Breast epithelium (tissue), 3 donors: ENCODE measurements at regions not wholly inside any gene's neighbourhood (a gene's known extent, or its start where the extent isn't known, plus 50 kb on each side); places are given as distances from the start of the nearest gene placed in this dataset.

Experiments used
- POLR2A ChIP-seq: fragments of 450-650 bp; IDR thresholded peaks from one replicate; pipeline ENCODE4 v1.6.1; 2016; ENCODE audit warnings: antibody characterized with exemption, mild to moderate bottlenecking, moderate library complexity
- TF ChIP-seq, protein P1 (sequence below), 3 donors: fragments of 450-650 bp; IDR thresholded peaks; one replicate each; pipeline ENCODE4 v1.5.1; 2016 to 2017; ENCODE audit warnings: antibody characterized with exemption in 3 of 3, mild to moderate bottlenecking in 3 of 3, moderate library complexity in 3 of 3

DNA sequence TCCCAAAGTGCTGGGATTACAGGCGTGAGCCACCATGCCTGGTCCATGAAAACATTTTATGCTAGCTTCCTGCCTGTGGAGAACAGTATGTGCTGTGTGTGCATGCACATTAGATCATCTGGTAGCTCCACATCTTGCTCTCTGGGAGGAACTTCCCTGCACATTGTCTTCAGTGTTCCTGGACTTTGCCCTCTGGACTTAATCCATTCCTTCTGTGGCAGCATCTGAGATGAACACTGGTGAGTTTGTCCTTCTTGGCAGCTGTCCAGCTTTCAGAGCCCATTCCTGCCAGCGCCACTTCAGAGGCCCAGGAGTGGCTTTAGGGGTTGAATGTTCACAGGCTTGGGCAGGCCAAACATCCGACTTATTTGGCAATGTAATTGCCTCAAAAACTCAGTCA is 65.2 kb downstream of the POU3F3 start:
- TF ChIP-seq, protein P1, sequence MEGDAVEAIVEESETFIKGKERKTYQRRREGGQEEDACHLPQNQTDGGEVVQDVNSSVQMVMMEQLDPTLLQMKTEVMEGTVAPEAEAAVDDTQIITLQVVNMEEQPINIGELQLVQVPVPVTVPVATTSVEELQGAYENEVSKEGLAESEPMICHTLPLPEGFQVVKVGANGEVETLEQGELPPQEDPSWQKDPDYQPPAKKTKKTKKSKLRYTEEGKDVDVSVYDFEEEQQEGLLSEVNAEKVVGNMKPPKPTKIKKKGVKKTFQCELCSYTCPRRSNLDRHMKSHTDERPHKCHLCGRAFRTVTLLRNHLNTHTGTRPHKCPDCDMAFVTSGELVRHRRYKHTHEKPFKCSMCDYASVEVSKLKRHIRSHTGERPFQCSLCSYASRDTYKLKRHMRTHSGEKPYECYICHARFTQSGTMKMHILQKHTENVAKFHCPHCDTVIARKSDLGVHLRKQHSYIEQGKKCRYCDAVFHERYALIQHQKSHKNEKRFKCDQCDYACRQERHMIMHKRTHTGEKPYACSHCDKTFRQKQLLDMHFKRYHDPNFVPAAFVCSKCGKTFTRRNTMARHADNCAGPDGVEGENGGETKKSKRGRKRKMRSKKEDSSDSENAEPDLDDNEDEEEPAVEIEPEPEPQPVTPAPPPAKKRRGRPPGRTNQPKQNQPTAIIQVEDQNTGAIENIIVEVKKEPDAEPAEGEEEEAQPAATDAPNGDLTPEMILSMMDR (IDR thresholded peaks at IDR 0.05) = no peak
- TF ChIP-seq POLR2A = no peak
